DND-41 (cell line): ENCODE measurements at regions not wholly inside any gene's neighbourhood (a gene's known extent, or its start where the extent isn't known, plus 50 kb on each side); places are given as distances from the start of the nearest gene placed in this dataset.

Experiments
- CTCF ChIP-seq: IDR thresholded peaks from 2 replicates; pipeline ENCODE4 v1.5.1; 2012; ENCODE audit warnings: borderline replicate concordance, low read length, moderate library complexity, mild to moderate bottlenecking; ENCODE audit not compliant: poor library complexity, severe bottlenecking; ENCODE audit errors: extremely low read depth
- EZH2 ChIP-seq: IDR thresholded peaks from 3 replicates; pipeline ENCODE4 v1.6.1; 2012; ENCODE audit warnings: borderline replicate concordance, low read depth, mild to moderate bottlenecking, moderate library complexity, low read length, inconsistent platforms; ENCODE audit not compliant: severe bottlenecking

GRCh38 chr5:66255714-66256113, 111.6 kb downstream of the SREK1 start:
- TF ChIP-seq CTCF (no peak), EZH2 (no peak)
